ENCODE measurements at regions not wholly inside any gene's neighbourhood (a gene's known extent, or its start where the extent isn't known, plus 50 kb on each side); places are given as distances from the start of the nearest gene placed in this dataset.

DNA sequence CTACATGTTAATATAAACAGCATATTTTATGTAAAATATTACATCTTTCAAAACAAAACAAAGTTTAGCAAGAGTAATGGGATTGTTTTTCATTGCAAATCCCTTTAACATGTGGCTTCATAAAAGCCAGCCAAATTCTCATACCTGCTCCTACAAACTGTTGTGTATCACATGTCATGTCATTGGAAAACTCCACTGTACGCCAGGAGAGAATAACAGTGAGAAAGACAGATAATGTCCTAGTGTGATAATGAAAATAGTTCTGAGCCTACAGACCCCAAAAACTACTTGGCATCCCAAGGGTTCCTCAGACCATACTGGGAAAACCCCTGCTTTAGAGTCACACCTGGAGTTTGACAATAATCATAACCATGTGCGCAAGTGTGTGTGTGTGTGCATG is 182.7 kb upstream of the HNRNPA3 start:
- Histone ChIP-seq H3K27ac (no peak overlapping the region), H3K27me3 (peaks cover 0 to 44% (median 9%) of the 10 kb centered on the region in 7 donors), H3K4me3 (no peak overlapping the region), H3K4me1 (no peaks in the 10 kb centered on the region), H3K36me3 (no peaks in the 10 kb centered on the region), H3K9me3 (no peaks in the 10 kb centered on the region)
- TF ChIP-seq, protein P1, sequence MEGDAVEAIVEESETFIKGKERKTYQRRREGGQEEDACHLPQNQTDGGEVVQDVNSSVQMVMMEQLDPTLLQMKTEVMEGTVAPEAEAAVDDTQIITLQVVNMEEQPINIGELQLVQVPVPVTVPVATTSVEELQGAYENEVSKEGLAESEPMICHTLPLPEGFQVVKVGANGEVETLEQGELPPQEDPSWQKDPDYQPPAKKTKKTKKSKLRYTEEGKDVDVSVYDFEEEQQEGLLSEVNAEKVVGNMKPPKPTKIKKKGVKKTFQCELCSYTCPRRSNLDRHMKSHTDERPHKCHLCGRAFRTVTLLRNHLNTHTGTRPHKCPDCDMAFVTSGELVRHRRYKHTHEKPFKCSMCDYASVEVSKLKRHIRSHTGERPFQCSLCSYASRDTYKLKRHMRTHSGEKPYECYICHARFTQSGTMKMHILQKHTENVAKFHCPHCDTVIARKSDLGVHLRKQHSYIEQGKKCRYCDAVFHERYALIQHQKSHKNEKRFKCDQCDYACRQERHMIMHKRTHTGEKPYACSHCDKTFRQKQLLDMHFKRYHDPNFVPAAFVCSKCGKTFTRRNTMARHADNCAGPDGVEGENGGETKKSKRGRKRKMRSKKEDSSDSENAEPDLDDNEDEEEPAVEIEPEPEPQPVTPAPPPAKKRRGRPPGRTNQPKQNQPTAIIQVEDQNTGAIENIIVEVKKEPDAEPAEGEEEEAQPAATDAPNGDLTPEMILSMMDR (IDR thresholded peaks at IDR 0.05) = no peak
- no peak for DNase-seq
- intact Hi-C loops (cut with DNase I) = no loop called here
- ATAC-seq = no peak
- WGBS, 2 donors = 83 to 90% methylated on average over 2 of the region's 2 CpGs

DNA sequence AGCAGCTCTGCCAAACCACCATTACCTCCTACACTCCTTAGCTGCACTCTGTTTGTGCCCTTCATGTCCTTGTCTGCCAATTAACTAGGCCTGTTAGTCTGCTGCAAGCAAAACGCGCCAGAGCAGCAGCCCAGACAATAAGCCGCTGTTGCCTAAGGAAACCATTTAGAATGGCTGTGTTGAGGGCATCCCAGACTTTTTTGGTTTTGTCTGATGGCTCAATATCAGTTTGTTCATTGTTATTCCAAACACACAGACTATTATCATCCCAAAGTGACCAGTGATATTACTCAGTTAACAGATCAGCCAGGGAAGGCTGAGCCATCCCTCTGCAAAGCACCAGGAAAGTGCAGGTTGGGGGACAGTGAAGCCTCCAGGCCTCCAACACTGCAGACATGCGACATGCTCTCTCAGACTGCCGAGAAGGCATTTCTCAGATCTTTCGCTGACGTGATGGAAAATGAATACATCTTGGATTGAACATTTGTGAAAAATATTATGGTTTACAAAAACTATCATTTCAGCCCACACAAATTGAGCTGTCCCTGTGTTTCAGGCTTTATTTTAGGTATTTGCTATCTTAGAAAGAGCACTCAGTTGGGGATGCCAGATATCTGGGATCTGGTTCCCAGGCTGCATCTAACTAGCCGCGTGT is 182.0 kb upstream of the HNRNPA3 start:
- no peaks in the 10 kb centered on the region for H3K4me1 ChIP-seq
- intact Hi-C loops (cut with DNase I) = no loop called here

DNA sequence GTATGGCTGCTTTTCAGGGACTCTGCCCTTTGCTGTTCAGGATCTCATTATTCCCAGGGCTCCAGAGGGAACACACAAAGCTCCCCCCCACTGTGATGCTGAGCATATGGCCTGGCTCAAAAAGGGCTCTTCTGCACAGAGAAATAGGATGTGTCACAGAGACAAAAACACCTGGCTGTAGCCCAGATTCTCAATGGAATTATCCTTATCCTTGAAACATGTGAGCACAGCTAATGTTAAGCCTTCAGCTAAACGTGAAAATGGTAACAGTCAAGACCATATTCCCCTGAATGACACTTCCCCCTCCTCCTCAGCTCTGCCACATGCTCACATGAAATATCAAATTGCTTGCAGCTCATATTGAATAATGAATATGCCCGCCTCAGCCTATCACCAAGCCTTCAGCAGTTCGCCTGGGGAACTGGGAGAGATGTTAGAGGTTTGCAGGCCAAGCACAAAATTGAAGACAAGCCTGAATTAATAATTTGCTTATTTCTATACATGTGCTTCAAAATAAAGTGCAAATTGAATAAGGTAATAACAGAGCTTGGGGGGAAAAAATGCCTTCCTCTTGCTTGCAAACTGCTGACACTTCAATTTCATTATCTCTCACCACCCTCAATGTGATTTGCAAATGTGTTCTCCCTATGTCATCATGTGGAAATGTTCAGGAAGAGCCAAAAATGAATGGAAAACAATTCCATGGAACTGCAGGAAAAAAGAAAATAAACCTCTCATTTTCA is 181.0 kb upstream of the HNRNPA3 start:
- DNase-seq (no peak), ATAC-seq (no peak)
- TF ChIP-seq, protein P1 (IDR thresholded peaks at IDR 0.05) = no peak
- no peaks in the 10 kb centered on the region for H3K36me3 ChIP-seq
- H3K4me1 ChIP-seq = no peaks in the 10 kb centered on the region
- 57 to 59% methylated on average over 3 of the region's 3 CpGs for WGBS, 2 donors
- no peak overlapping the region for H3K4me3 ChIP-seq
- no peak overlapping the region for H3K27ac ChIP-seq
- peaks cover 0 to 40% (median 12%) of the 10 kb centered on the region in 7 donors for H3K27me3 ChIP-seq
- intact Hi-C loops (cut with DNase I) = no loop called here
- no peaks in the 10 kb centered on the region for H3K9me3 ChIP-seq

More for the DNA sequence above, 182.0 kb upstream of the HNRNPA3 start:
- H3K9me3 ChIP-seq = no peaks in the 10 kb centered on the region
- H3K27ac ChIP-seq = no peak overlapping the region
- TF ChIP-seq, protein P1 (IDR thresholded peaks at IDR 0.05) = no peak
- no peak for ATAC-seq
- H3K4me3 ChIP-seq = no peak overlapping the region
- 80 to 85% methylated on average over 9 of the region's 9 CpGs for WGBS, 2 donors
- no peak for DNase-seq
- H3K36me3 ChIP-seq = no peaks in the 10 kb centered on the region
- peaks cover 0 to 47% (median 9%) of the 10 kb centered on the region in 7 donors for H3K27me3 ChIP-seq

DNA sequence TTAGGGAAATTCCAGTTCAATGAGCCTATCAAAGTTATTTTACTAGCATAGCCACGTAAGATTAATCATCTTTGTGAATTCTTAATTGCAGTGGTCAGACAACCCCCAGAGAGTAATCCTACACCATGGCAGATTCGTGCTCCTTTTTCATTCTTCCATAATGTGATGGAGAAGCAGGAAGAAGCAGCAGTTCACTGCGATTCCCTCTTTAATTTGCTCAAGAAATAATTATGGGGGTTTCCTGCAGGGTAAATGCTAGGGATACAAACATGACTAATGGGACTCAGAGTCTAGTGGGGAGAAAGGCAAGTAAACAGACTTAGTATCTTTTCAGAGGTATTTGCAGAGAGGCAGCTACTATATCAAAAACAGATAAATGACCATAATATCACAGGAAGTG is 175.8 kb upstream of the HNRNPA3 start:
- Histone ChIP-seq H3K9me3 (no peaks in the 10 kb centered on the region), H3K4me3 (no peak overlapping the region), H3K27ac (no peak overlapping the region), H3K36me3 (no peaks in the 10 kb centered on the region), H3K4me1 (no peaks in the 10 kb centered on the region), H3K27me3 (peaks cover 0 to 54% (median 19%) of the 10 kb centered on the region in 7 donors)
- no peak for ATAC-seq
- intact Hi-C loops (cut with DNase I) = no loop called here
- no peak for DNase-seq
- WGBS, 2 donors = 56 to 61% methylated on average over 3 of the region's 3 CpGs
- TF ChIP-seq, protein P1 (IDR thresholded peaks at IDR 0.05) = no peak

All from heart right ventricle (tissue), 16 donors.